ENCODE measurements at regions not wholly inside any gene's neighbourhood (a gene's known extent, or its start where the extent isn't known, plus 50 kb on each side); places are given as distances from the start of the nearest gene placed in this dataset.

- no peak for DNase-seq (ENCODE audit: low read depth in 2 of 2)
These were observed 361.9 kb upstream of the CFAP20DC start for GRCh38 chr3:59411694-59412093.

DNA sequence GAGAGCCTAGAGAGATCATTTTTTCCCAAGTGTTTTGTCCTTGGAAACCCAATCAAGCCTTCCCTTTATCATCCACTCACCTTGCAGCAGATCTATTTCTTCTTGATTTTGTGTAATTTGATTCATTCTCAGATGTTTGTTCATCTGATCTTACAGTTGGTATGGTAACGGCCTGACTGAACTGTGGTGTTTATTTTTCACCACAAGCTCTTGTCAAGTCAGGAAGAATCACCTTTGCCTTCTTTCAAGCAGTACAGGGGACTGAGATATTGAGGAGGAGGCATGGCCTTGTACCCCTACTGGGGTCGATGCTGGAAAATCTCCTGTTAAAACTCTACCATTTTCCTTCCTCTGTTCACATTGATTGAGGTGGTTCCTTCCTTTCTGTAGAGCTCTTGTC, 361.4 kb upstream of the CFAP20DC start:
- DNase-seq (ENCODE audit: low read depth in 2 of 2), result no peak

GRCh38 chr3:59408047-59408624, 358.3 kb upstream of the CFAP20DC start:
- no peak for DNase-seq (ENCODE audit: low read depth in 2 of 2)

- no peak for DNase-seq (ENCODE audit: low read depth in 2 of 2)
These were observed 357.6 kb upstream of the CFAP20DC start for GRCh38 chr3:59407425-59407824.

DNA sequence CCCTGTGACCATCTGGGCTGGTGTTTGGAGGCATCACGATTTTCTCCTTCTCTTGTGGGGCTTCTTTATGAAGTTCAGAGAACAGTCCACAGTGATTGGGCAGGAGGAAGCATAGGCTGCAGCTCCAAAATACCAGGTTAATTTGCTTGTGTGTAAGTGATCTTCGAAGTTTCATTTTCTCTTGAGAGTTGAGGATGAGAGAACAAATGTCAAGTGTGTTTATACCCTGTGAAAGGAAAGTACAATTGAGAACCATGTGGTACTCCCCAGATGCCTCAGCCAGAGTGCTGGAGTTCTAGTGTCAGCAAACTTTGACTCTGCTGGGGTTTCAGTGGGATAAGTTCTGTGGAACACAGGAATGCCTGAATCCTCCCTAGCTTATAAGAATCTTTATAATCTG, 357.1 kb upstream of the CFAP20DC start:
- no peak for DNase-seq (ENCODE audit: low read depth in 2 of 2)

DNA sequence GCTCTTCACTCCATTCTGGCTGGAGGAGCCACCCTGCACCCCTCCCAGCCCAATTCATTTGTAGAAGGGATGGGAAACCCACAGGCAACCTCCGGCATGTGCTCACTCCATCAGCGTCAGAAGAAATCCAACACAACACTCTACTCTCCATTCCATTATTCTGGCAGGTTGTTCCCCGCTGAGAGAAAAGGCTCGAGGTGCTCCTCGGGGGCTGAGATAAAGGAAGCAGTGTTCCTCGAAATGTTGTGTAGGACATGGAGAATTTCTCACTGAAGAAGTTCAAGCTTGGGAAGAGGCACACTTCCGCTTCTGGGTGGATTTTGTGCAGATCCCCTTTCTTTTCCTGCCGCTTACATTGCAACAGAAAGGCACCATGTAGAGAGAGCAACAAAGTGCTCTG, 355.0 kb upstream of the CFAP20DC start:
- no peak for DNase-seq (ENCODE audit: low read depth in 2 of 2)

GRCh38 chr3:59404064-59404463, 354.2 kb upstream of the CFAP20DC start:
- DNase-seq (ENCODE audit: low read depth in 2 of 2), result no peak

GRCh38 chr3:59401924-59402323, 352.1 kb upstream of the CFAP20DC start:
- DNase-seq (ENCODE audit: low read depth in 2 of 2), result no peak

DNA sequence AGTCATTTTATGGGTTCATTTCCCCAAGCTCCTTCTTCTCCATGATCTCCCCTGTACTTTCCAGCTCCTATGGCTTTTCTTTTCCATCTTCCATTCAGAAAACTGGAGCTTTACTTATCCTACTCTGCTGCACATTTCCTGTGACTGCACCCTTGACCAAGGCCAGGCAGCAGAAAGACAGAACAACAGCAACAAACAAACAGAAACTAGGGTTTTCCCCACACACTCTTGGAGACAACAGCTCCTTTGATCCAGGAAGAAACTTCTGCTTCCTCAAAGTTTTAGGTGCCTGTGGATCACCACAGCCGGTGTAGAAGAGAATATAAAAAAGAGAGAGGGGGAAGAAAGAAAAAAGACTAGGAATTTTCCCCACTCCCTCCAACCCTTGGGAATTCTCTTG, 342.3 kb upstream of the CFAP20DC start:
- no peak for DNase-seq (ENCODE audit: low read depth in 2 of 2)

GRCh38 chr3:59391131-59391530, 341.3 kb upstream of the CFAP20DC start:
- no peak for DNase-seq (ENCODE audit: low read depth in 2 of 2)

- no peak for DNase-seq (ENCODE audit: low read depth in 2 of 2)
These were observed 338.9 kb upstream of the CFAP20DC start for GRCh38 chr3:59388555-59389270.

DNA sequence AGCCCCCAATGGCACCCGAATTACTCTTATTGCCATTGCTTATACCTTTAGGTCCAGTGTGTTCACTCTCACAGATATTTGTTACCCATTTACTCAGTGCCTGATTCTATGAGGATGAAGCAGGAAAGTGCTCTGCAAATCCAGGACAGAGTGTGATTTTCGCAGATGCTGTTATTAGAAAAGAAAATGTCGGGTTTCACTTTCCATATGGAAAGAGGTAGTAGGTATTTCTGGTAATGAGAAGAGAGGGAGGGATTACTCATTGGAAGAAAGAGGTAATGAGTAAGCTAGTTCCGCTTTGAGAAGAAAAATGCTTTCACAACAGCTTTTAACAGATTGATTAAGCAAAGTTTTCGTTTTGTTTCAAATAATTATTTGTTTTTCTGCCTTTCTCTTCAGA, 336.3 kb upstream of the CFAP20DC start:
- DNase-seq (ENCODE audit: low read depth in 2 of 2), result no peak

DNA sequence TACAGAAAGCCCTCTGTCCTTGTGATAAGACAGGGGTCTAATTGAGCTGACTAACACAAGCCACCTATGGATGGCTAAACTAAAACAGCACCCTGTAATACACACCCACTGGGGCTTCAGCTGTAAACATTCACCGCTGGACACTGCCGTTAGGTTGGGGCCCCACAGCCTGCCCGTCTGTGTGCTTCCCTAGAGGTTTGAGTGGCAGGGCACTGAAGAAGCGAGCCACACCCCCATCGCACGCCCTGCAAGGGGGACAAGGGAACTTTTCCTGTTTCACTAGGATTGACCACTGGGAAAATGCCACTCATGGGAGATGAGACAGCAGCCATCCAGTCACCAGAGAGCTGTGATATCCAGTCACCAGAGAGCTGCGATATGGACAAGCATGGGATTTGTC, 335.7 kb upstream of the CFAP20DC start:
- no peak for DNase-seq (ENCODE audit: low read depth in 2 of 2)

GRCh38 chr3:59381282-59381681, 331.5 kb upstream of the CFAP20DC start:
- no peak for DNase-seq (ENCODE audit: low read depth in 2 of 2)

- no peak for DNase-seq (ENCODE audit: low read depth in 2 of 2)
These were observed 330.3 kb upstream of the CFAP20DC start for GRCh38 chr3:59380146-59380545.

DNA sequence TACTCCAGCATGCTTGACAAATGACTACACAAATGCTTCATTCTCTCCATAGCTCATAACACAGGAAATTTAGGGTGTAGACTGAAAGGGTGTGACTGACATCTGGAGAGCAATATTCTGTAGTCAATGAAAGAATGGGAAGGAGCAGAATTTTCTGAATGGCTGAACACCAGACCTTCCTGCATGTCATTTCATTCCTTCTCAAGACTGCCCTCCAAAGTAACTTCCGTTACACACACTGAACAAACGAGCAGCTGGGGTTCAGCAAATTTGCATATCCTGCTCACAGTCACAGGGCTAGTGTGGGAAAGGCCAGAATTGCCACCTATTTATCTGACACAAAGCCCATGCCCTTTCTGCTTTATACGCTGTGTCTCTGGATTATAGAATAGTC, 325.0 kb upstream of the CFAP20DC start:
- no peak for DNase-seq (ENCODE audit: low read depth in 2 of 2)

- DNase-seq (ENCODE audit: low read depth in 2 of 2), result no peak
These were observed 324.4 kb upstream of the CFAP20DC start for GRCh38 chr3:59374091-59374817.

- no peak for DNase-seq (ENCODE audit: low read depth in 2 of 2)
These were observed 322.5 kb upstream of the CFAP20DC start for GRCh38 chr3:59372346-59372745.

DNA sequence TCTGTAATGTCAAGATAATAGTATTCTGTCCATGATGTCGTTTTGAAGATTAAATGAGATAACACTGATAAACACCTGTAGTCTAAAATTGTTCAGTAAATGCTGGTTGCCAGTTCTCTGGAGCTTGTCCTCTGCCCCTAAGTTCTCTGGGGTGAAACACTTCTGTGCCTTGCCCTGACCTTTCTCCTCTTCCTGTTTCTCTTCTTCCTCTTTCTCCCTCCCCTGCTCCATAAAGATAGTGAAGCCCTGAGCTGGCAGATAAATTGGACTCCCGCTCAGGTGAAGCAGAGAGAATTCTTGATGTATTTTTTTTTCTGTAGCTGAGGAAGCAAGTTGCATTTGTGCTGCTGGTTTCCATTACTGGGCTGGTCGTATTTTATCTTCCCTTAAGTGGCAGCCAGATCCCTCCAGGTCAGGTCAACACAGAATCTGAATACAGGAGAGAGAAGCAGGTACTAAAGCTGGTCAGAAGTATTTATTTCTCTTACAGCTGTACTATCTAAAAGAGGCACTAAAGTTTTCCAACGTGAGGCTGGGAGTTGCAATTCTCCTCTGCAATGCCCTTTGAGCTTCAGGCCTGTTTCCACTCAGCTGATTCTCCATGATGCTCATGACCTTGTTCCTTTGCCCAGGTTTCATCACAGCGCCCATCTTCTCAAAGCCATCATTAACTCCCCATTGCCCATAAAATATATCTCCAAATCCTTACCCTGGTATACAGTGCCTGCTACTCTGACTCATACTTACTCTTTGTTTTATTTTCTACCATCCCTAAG, 319.3 kb upstream of the CFAP20DC start:
- DNase-seq (ENCODE audit: low read depth in 2 of 2), result no peak

- no peak for DNase-seq (ENCODE audit: low read depth in 2 of 2)
These were observed 317.3 kb upstream of the CFAP20DC start for GRCh38 chr3:59367150-59367549.

DNA sequence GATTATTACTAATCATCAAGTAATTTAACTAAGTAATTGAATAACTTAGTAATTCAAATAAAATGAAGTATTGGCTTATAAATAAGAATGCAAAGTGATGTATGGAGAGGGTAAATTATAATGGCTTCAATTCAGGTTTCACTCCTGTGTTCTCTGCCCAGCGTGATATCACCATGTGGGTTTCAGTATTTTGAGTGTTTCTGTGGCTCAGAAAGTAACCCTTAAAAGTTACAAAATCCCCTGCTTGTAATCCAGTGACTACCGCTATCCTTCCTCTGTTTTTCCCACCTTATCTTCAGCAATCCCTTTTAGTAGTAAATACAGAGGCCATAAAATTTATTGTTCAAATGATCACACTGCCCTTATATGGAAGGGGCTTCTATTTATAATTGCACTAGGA, 316.4 kb upstream of the CFAP20DC start:
- no peak for DNase-seq (ENCODE audit: low read depth in 2 of 2)

DNA sequence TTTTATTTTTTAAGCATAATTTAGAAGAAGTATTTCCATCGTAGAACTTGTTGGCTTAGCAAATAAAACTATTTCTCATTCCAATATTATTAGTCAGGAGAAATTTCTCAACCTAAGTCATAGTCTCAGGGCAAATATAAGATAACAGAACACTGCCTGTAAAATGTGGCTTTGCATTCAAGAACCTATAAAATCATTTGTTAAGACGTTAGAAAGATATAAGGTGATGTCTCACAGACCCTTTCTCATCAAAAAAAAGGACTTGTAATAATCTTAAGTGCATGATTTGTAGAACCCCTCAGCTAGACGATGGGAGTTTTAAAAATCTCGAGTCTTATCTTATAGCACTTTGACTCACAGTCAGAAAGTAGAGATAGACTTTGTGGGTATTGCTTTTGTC, 314.7 kb upstream of the CFAP20DC start:
- DNase-seq (ENCODE audit: low read depth in 2 of 2), result no peak
